KMS-11 (cell line): ENCODE measurements at regions not wholly inside any gene's neighbourhood (a gene's known extent, or its start where the extent isn't known, plus 50 kb on each side); places are given as distances from the start of the nearest gene placed in this dataset.

ENCODE experiments used
- H2AFZ ChIP-seq: fragments of 200-600 bp; sonication (generic); 2 replicates; pipeline ENCODE4 v1.6.1; 2016; ENCODE audit warnings: antibody characterized with exemption, mixed run types, low read depth
- H3K27ac ChIP-seq: fragments of 200-600 bp; sonication (generic); 2 replicates; pipeline ENCODE4 v1.6.1; 2016; ENCODE audit warnings: mild to moderate bottlenecking, mixed run types
- H3K27me3 ChIP-seq: fragments of 200-600 bp; sonication (generic); 2 replicates; pipeline ENCODE4 v1.6.1; 2017; ENCODE audit warnings: mild to moderate bottlenecking, low read depth, mixed run types, moderate library complexity; ENCODE audit not compliant: insufficient read depth
- H3K36me3 ChIP-seq: fragments of 200-600 bp; sonication (generic); 2 replicates; pipeline ENCODE4 v1.6.1; 2017; ENCODE audit warnings: mild to moderate bottlenecking, mixed run types; ENCODE audit not compliant: insufficient read depth
- H3K4me1 ChIP-seq: fragments of 200-600 bp; sonication (generic); 2 replicates; pipeline ENCODE4 v1.6.1; 2016; ENCODE audit warnings: mild to moderate bottlenecking, low read depth, mixed run types; ENCODE audit not compliant: poor library complexity, severe bottlenecking
- H3K4me2 ChIP-seq: fragments of 200-600 bp; sonication (generic); 2 replicates; pipeline ENCODE4 v1.7.0; 2016; ENCODE audit warnings: mild to moderate bottlenecking, mixed run types
- H3K4me3 ChIP-seq: fragments of 200-600 bp; sonication (generic); IDR thresholded peaks from 2 replicates; pipeline ENCODE4 v1.6.1; 2017; ENCODE audit warnings: low read depth, low read length, mixed read lengths; ENCODE audit not compliant: insufficient read depth
- H3K79me2 ChIP-seq: fragments of 200-600 bp; sonication (generic); 2 replicates; pipeline ENCODE4 v1.6.1; 2016; ENCODE audit warnings: low read depth, mixed run types; ENCODE audit not compliant: insufficient read depth
- H3K9ac ChIP-seq: fragments of 200-600 bp; sonication (generic); 2 replicates; pipeline ENCODE4 v1.6.1; 2016; ENCODE audit warnings: mild to moderate bottlenecking, mixed run types
- H4K20me1 ChIP-seq: fragments of 200-600 bp; sonication (generic); 2 replicates; pipeline ENCODE4 v1.6.1; 2016; ENCODE audit warnings: mild to moderate bottlenecking, mixed run types; ENCODE audit not compliant: insufficient read depth
- TF ChIP-seq, protein P1 (sequence below): fragments of 200-600 bp; sonication (generic); conservative IDR thresholded peaks from 2 replicates; pipeline ENCODE4 v1.6.1; 2017; ENCODE audit warnings: low read depth, mild to moderate bottlenecking, antibody characterized with exemption, low read length, moderate library complexity, mixed read lengths

DNA sequence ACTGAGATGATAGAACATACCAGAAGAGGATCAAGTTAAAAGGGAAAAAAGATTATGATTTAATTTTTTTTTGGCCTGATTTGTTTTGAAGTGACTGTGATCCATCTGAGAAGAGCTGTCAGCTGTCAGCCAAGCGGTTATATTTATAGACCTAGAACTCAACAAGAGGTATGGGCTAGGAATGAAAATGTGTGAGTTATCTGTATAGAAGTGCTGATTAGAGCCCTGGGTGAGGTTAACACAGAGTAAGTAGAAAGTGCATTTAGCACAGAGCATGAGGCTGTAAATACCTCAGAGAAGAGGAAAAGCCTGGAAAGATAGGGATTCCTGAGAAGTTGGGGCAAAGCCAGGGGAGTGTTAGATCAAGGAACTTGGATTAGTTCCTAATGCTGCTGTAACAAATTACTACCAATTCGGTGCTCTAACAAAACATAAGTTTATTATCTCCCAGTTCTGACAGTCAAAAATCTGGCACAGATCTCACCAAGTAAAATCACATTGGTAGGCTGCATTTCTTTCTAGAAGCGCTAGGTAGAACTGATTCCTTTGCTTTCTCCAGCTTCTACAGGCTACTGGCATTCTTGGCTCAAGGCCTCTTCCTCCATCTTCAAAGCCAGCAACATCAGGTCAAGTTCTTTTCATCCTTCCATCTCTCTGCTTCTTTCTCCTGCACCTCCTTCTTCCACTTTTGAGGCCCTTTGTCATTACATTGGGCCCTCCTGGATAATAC lies 197.4 kb upstream of the SPHKAP start:
- Histone ChIP-seq H4K20me1 (no peaks in the 10 kb centered on the region), H3K36me3 (no peaks in the 10 kb centered on the region), H3K79me2 (no peaks in the 10 kb centered on the region), H3K4me3 (no peak overlapping the region), H3K27ac (no peak overlapping the region), H3K4me2 (no peak overlapping the region), H3K27me3 (no peaks in the 10 kb centered on the region), H3K9ac (no peak overlapping the region), H2AFZ (no peak overlapping the region), H3K4me1 (no peaks in the 10 kb centered on the region)
- TF ChIP-seq, protein P1, sequence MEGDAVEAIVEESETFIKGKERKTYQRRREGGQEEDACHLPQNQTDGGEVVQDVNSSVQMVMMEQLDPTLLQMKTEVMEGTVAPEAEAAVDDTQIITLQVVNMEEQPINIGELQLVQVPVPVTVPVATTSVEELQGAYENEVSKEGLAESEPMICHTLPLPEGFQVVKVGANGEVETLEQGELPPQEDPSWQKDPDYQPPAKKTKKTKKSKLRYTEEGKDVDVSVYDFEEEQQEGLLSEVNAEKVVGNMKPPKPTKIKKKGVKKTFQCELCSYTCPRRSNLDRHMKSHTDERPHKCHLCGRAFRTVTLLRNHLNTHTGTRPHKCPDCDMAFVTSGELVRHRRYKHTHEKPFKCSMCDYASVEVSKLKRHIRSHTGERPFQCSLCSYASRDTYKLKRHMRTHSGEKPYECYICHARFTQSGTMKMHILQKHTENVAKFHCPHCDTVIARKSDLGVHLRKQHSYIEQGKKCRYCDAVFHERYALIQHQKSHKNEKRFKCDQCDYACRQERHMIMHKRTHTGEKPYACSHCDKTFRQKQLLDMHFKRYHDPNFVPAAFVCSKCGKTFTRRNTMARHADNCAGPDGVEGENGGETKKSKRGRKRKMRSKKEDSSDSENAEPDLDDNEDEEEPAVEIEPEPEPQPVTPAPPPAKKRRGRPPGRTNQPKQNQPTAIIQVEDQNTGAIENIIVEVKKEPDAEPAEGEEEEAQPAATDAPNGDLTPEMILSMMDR = no peak

DNA sequence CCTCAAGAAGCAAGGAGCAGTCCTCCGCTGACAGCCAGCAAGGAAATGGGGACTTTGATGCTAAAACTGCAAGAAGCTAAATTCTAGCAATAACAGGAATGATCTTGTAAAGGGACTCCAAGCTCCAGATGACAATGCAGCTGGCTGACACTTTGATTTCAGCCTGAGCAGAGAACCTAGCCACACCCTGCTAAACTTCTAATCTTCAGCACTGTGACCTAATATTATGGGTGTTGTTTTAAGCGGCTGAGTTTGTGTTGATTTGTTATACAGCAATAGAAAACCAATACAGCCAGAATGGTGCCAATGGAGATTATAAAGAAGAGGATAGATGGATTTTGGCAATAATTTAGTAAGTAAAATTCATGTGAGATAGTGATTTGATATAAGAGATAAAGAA lies 196.7 kb upstream of the SPHKAP start:
- Histone ChIP-seq H3K4me3 (no peak overlapping the region), H2AFZ (no peak overlapping the region)

DNA sequence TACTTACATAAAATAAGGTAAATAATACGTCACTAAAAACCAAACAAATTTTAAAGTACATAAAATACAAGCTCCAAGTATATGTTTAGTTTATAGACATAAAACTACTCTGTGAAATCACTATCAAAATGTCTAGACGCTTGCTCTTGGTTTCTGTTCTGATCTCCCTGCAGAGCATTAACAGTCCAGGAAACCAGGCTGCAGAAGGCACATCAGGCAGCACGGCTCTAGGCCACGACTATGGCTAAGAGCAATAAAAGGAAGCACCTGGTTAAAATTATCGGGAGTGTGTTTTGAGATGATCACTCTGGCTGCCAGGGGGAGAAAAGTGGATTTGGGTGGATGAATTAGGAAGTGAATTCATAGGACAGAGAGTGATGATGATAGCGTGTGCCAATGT lies 196.0 kb upstream of the SPHKAP start:
- Histone ChIP-seq H2AFZ (no peak overlapping the region), H4K20me1 (no peaks in the 10 kb centered on the region), H3K4me3 (no peak overlapping the region), H3K4me1 (no peaks in the 10 kb centered on the region), H3K27ac (no peak overlapping the region), H3K9ac (no peak overlapping the region), H3K36me3 (no peaks in the 10 kb centered on the region), H3K4me2 (no peak overlapping the region), H3K79me2 (no peaks in the 10 kb centered on the region), H3K27me3 (no peaks in the 10 kb centered on the region)
- TF ChIP-seq, protein P1 = no peak

More for the DNA sequence above, 196.7 kb upstream of the SPHKAP start:
- Histone ChIP-seq H3K4me1 (no peaks in the 10 kb centered on the region), H3K9ac (no peak overlapping the region), H3K27ac (no peak overlapping the region), H4K20me1 (no peaks in the 10 kb centered on the region), H3K4me2 (no peak overlapping the region), H3K27me3 (no peaks in the 10 kb centered on the region), H3K79me2 (no peaks in the 10 kb centered on the region), H3K36me3 (no peaks in the 10 kb centered on the region)
- TF ChIP-seq, protein P1 = no peak

DNA sequence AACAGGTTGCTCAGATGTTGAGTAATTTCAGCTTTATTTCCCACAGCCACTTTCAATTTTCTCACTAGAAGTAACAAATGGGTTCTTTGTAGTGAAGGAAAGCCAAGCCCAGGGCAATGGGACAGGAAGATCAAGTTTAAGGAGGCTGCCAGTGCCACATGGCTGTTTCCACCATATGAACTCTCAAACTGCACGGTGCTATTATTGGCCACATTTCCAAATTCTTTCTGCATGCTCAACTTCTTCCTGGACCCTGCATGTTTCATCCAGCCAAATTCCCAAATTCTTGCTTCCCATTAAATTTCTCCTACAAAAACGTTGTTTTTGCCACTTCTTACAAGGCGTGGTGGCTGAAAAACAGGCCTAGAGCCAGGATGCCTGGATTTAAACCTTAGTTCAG lies 193.3 kb upstream of the SPHKAP start:
- H3K36me3 ChIP-seq = no peaks in the 10 kb centered on the region
- TF ChIP-seq, protein P1 = no peak

More for the DNA sequence above, 193.3 kb upstream of the SPHKAP start:
- H2AFZ ChIP-seq = no peak overlapping the region
- no peaks in the 10 kb centered on the region for H4K20me1 ChIP-seq
- H3K4me1 ChIP-seq = no peaks in the 10 kb centered on the region
- H3K9ac ChIP-seq = no peak overlapping the region
- H3K4me3 ChIP-seq = no peak overlapping the region
- H3K27me3 ChIP-seq = no peaks in the 10 kb centered on the region
- H3K27ac ChIP-seq = no peak overlapping the region
- no peaks in the 10 kb centered on the region for H3K79me2 ChIP-seq
- no peak overlapping the region for H3K4me2 ChIP-seq
